ENCODE measurements at regions not wholly inside any gene's neighbourhood (a gene's known extent, or its start where the extent isn't known, plus 50 kb on each side); places are given as distances from the start of the nearest gene placed in this dataset.

DNA sequence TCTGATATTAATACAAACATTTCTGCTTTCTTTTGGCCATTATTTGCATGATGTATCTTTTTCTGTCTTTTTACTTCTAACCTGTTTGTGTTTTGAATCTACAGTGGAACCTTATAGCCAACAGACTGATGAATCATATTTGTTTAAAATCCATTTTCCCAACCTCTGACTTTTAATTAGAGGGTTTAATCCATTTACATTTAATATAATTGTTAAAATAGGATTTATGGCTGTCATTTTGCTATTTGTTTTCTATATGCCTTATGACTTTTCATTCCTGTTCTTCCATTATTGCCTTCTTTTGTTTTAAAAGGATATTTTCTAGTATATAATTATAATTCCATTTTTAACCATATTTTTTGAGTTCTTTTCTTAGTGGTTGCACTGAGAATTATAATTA lies 286.1 kb downstream of the ZNF621 start:
- no peak overlapping the region for H3K27ac Mint-ChIP-seq
- ATAC-seq (ENCODE audit: low read depth) (no peak), DNase-seq (no peak)
- H3K4me1 Mint-ChIP-seq: no peaks in the 10 kb centered on the region
- TF ChIP-seq, protein P1, sequence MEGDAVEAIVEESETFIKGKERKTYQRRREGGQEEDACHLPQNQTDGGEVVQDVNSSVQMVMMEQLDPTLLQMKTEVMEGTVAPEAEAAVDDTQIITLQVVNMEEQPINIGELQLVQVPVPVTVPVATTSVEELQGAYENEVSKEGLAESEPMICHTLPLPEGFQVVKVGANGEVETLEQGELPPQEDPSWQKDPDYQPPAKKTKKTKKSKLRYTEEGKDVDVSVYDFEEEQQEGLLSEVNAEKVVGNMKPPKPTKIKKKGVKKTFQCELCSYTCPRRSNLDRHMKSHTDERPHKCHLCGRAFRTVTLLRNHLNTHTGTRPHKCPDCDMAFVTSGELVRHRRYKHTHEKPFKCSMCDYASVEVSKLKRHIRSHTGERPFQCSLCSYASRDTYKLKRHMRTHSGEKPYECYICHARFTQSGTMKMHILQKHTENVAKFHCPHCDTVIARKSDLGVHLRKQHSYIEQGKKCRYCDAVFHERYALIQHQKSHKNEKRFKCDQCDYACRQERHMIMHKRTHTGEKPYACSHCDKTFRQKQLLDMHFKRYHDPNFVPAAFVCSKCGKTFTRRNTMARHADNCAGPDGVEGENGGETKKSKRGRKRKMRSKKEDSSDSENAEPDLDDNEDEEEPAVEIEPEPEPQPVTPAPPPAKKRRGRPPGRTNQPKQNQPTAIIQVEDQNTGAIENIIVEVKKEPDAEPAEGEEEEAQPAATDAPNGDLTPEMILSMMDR (IDR thresholded peaks at IDR 0.05): no peak
- no peak overlapping the region for H3K4me3 Mint-ChIP-seq
- peaks cover 2% of the 10 kb centered on the region for H3K27me3 Mint-ChIP-seq
- H3K36me3 Mint-ChIP-seq (ENCODE audit: low read depth): no peaks in the 10 kb centered on the region
- intact Hi-C loops (cut with micrococcal nuclease): no loop called here
- ChIA-PET CTCF (no interaction called here), POLR2A (no interaction called here)
- peaks cover 21% of the 10 kb centered on the region for H3K9me3 Mint-ChIP-seq

DNA sequence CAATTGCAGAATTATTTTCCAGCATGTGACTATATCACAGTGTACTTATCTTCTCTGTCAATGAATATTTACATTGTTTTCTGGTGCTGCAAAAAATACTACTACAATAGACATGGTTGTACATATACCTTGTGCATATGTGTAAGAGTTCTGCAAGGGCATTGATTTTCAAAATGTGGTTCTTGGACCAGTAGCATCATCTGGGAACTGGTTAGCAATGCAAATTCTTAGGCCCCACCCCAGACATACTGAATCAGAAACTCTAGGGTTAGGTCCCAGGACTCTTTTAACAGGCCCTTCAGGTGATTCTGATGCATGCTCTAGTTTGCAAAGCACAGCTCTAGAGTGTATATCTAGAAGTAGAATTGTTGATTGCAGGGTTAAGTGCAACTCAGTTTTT lies 292.3 kb downstream of the ZNF621 start:
- ATAC-seq (ENCODE audit: low read depth) (no peak), DNase-seq (no peak)
- H3K9me3 Mint-ChIP-seq: peaks cover 5% of the 10 kb centered on the region
- intact Hi-C loops (cut with micrococcal nuclease): no loop called here
- H3K4me1 Mint-ChIP-seq: no peaks in the 10 kb centered on the region
- TF ChIP-seq, protein P1 (IDR thresholded peaks at IDR 0.05): no peak
- ChIA-PET POLR2A (no interaction called here), CTCF (no interaction called here)
- no peak overlapping the region for H3K27ac Mint-ChIP-seq
- H3K4me3 Mint-ChIP-seq: no peak overlapping the region
- peaks cover 11% of the 10 kb centered on the region for H3K27me3 Mint-ChIP-seq
- no peaks in the 10 kb centered on the region for H3K36me3 Mint-ChIP-seq (ENCODE audit: low read depth)

DNA sequence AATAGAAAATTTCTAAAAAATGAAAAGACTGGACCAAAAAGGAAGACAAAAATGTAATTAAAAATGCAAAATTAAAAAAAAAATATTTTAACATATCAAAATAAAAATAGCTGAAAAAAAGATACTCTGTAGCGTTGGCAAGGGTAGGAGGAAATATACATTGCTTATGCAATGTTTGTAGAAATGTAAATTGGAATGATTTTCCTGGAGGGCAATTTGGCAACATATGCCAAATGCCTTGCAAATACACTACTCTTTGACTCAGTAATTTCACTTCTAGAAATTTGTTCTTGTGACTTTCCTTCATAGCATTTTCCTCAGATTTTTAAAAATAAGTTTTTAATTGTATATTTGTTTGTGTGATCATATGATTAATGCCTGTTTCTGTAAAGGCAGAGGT lies 296.6 kb downstream of the ZNF621 start:
- Mint-ChIP-seq H3K4me3 (no peak overlapping the region), H3K36me3 (ENCODE audit: low read depth) (no peaks in the 10 kb centered on the region), H3K9me3 (no peaks in the 10 kb centered on the region), H3K27ac (no peak overlapping the region), H3K4me1 (no peaks in the 10 kb centered on the region), H3K27me3 (peaks cover 10% of the 10 kb centered on the region)
- intact Hi-C loops (cut with micrococcal nuclease): no loop called here
- ChIA-PET CTCF (no interaction called here), POLR2A (interaction anchor here (0.7 kb wide), 1 partner anchor 105 kb away, joined by 3 read pairs; no protein-coding TSS in a partner anchor)
- TF ChIP-seq, protein P1 (IDR thresholded peaks at IDR 0.05): no peak
- DNase-seq (no peak), ATAC-seq (ENCODE audit: low read depth) (no peak)

DNA sequence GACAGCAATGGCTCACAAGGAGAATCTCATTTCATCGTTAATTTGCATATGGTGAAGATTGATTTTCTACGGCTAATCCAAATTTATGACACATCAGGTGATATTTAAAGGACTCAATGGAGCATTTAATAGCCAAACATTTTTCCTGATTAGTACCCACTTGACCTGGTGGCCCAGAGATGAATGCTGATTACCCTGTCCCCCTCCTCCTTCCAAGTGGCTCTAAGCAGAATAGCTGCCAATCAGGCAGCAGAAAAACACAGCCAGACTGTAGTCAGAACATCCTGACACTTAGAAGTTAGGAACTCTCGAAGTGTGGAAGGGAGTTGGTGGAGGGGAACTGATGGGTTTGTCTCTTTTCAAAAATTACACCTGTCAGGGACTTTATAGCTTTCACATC lies 302.5 kb downstream of the ZNF621 start:
- peaks cover 4% of the 10 kb centered on the region for H3K27me3 Mint-ChIP-seq
- H3K4me3 Mint-ChIP-seq: no peak overlapping the region

DNA sequence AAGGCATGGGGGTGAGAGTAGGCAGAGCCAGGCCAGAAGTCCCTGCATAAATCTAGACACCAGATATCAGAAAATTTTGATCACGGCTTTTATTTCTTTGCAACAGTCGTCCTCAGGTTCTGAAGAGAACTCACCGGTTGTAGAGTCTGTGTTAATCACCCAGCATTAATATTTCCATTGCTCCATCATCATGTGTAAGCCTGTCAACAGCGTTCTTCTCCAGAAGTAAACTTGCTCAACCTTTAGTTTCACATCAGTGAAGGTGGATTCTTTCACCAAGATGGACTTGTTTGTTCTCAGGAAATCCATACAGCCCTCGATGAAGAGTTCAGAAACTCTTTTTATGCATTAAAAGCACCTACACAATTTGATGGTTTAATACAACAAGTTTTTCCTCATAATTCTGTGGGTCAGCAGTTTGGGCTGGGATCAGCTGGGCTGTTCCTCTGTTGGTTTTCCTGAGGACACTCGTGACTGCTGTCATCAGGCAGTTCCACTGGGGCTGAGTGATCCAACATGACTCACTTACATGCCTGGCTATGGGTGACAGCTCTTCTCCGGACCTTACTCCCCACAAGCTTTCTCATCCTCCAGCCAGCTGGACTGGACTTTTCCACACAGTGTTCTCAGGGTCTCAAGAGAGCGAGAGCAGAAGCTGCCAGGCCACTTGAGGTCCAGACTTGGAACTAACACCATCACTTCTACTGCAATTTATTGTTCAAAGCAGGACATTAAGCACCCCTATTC lies 303.4 kb downstream of the ZNF621 start:
- Mint-ChIP-seq H3K9me3 (no peaks in the 10 kb centered on the region), H3K4me3 (no peak overlapping the region), H3K4me1 (no peaks in the 10 kb centered on the region), H3K27ac (no peak overlapping the region), H3K27me3 (peaks cover 2% of the 10 kb centered on the region), H3K36me3 (ENCODE audit: low read depth) (no peaks in the 10 kb centered on the region)
- no peak for ATAC-seq (ENCODE audit: low read depth)
- intact Hi-C loops (cut with micrococcal nuclease): no loop called here
- CTCF ChIA-PET: no interaction called here
- POLR2A ChIA-PET: no interaction called here
- TF ChIP-seq, protein P1 (IDR thresholded peaks at IDR 0.05): no peak
- no peak for DNase-seq

More for the DNA sequence above, 302.5 kb downstream of the ZNF621 start:
- DNase-seq: no peak
- no peaks in the 10 kb centered on the region for H3K36me3 Mint-ChIP-seq (ENCODE audit: low read depth)
- ChIA-PET CTCF (no interaction called here), POLR2A (no interaction called here)
- H3K9me3 Mint-ChIP-seq: no peaks in the 10 kb centered on the region
- TF ChIP-seq, protein P1 (IDR thresholded peaks at IDR 0.05): no peak
- no peaks in the 10 kb centered on the region for H3K4me1 Mint-ChIP-seq
- ATAC-seq (ENCODE audit: low read depth): no peak
- intact Hi-C loops (cut with micrococcal nuclease): no loop called here
- H3K27ac Mint-ChIP-seq: no peak overlapping the region
